Spinal cord (tissue), 9 donors: ENCODE measurements at regions not wholly inside any gene's neighbourhood (a gene's known extent, or its start where the extent isn't known, plus 50 kb on each side); places are given as distances from the start of the nearest gene placed in this dataset.
A peak's percentile ranks its signal among the peaks of the same experiment; 100 is the strongest.

Experiments used
- DNase-seq, 6 donors: peaks; one replicate each; pipeline versions ENCODE4 v3.0.0 to v3.0.0-alpha.2; 2013 to 2015; ENCODE audit warnings: low spot score in 6 of 6, low read depth in 4 of 6
- H3K27ac ChIP-seq: one replicate; pipeline ENCODE4 v1.5.1; 2013; ENCODE audit warnings: low read depth, low read length, control low read depth
- H3K27me3 ChIP-seq: one replicate; pipeline ENCODE4 v1.6.1; 2013; ENCODE audit warnings: low read length; ENCODE audit not compliant: control insufficient read depth, insufficient read depth
- H3K36me3 ChIP-seq: one replicate; pipeline ENCODE4 v1.6.1; 2013; ENCODE audit warnings: low read length; ENCODE audit not compliant: control insufficient read depth, insufficient read depth
- H3K4me1 ChIP-seq: one replicate; pipeline ENCODE4 v1.6.1; 2013; ENCODE audit warnings: low read length; ENCODE audit not compliant: control insufficient read depth, insufficient read depth
- H3K4me3 ChIP-seq: one replicate; pipeline ENCODE4 v1.5.1; 2013; ENCODE audit warnings: low read depth, low read length, control low read depth
- H3K9me3 ChIP-seq: one replicate; pipeline ENCODE4 v1.6.1; 2013; ENCODE audit warnings: low read length; ENCODE audit not compliant: control insufficient read depth, insufficient read depth
- WGBS: methylation state at CpG from one replicate; pipeline ENCODE4 v1.1.5; 2013; ENCODE audit warnings: missing lambda C conversion rate; ENCODE audit not compliant: insufficient coverage; 5-methylcytosine and 5-hydroxymethylcytosine counted together
- donor health status: healthy.

DNA sequence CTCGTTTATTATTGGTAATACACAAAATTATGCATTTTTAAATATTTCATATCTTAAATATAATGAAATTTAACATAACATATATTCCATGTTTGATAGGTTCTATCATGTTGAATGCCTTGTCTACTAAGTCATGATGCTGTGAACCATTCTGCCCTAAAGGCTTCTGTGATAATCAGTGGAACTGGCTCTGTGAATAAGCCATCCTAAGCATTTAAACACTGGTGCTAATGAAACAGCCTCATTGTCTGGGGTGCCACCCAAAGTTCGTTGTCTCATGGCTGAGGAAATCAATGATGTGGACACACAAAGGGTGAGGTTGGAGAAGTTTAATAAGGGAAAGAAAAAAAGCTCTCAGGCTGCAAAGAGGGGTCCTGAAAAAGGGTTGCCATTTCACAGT is 264.7 kb upstream of the ZRANB2 start:
- no peak overlapping the region for H3K27ac ChIP-seq
- peaks cover 2% of the 10 kb centered on the region for H3K9me3 ChIP-seq
- H3K27me3 ChIP-seq, result no peaks in the 10 kb centered on the region
- DNase-seq, result no peak
- H3K36me3 ChIP-seq, result no peaks in the 10 kb centered on the region
- WGBS, result 30% methylated on average over 1 of the region's 2 CpGs
- H3K4me1 ChIP-seq, result no peaks in the 10 kb centered on the region
- no peak overlapping the region for H3K4me3 ChIP-seq

DNA sequence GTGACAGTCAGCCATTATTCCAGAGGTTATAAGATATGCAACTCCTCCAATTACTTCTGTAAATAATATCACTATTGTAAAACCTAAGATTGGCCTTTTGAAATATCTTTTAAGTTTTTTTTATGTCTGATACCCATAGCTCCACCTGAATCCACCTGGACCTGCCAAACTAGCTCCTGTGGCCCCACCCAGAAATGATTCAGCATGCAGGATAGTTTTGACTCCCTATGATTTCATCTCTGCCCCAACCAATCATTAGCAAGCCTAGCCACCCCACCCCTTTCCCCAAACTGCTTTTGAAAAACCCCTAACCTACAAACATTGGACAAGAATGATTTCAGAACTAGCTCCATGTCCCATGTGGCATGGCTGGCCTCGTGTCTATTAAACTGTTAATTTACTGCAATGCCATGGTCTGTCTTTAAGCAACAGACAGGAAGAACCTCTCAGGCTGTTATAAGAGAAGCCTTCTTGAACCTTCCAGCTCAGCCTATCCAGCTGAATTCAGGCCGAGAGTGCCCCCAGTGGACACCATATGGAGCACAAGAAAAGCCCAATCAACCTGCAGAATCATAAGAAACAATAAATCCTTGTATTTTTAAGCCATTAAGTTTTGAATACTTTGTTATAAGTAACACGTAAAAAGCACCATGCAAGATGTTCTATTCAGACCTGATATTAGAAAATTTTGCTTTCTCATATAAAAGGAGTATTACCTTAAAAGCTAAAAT is 263.0 kb upstream of the ZRANB2 start:
- WGBS, result 100% methylated on average over 1 of the region's 3 CpGs
- Histone ChIP-seq H3K9me3 (peaks cover 13% of the 10 kb centered on the region), H3K4me1 (no peaks in the 10 kb centered on the region), H3K27ac (no peak overlapping the region), H3K4me3 (no peak overlapping the region), H3K36me3 (no peaks in the 10 kb centered on the region), H3K27me3 (no peaks in the 10 kb centered on the region)
- no peak for DNase-seq

DNA sequence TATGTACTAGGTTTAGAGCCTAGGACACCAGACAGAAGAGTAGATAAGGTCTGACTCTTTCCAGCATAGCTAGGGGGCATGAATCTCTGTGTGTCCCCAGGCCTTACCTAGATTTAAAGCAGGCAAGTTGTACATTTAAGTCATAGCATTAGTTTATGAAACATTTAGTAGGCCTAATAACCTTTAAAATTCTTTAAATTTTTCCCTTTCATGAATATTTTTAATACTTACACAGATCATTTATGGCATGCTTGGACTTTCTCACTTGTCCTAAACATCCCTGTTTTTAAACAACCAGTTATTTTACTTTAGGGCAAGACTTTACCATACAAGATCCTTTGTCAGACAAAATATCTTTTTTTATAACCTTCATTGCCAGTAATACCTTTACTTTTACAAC is 258.4 kb upstream of the ZRANB2 start:
- H3K36me3 ChIP-seq, result no peaks in the 10 kb centered on the region
- no peak overlapping the region for H3K27ac ChIP-seq
- no peaks in the 10 kb centered on the region for H3K27me3 ChIP-seq
- no peak for DNase-seq
- H3K4me3 ChIP-seq, result no peak overlapping the region
- H3K4me1 ChIP-seq, result no peaks in the 10 kb centered on the region
- H3K9me3 ChIP-seq, result peaks cover 14% of the 10 kb centered on the region

DNA sequence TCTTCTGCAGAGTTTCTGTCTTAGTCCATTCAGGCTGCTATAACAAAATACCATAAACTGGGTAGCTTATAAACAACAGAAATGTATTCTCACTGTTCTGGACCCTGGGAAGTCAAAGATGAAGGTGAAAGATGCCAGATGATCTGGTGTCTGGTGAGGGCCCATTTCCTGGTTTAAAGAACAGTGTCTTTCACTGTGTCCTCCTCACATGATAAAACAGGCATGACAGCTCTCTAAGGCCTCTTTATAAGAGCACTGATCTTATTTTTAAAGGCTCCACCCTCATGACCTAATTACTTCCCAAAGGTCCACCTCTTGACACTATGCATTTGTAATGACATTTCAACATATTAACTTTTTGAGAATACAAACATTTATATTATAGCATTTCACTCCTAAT is 250.2 kb upstream of the ZRANB2 start:
- no peaks in the 10 kb centered on the region for H3K36me3 ChIP-seq
- H3K27ac ChIP-seq, result no peak overlapping the region
- no peak overlapping the region for H3K4me3 ChIP-seq
- DNase-seq, result no peak
- no peaks in the 10 kb centered on the region for H3K9me3 ChIP-seq
- H3K4me1 ChIP-seq, result no peaks in the 10 kb centered on the region
- H3K27me3 ChIP-seq, result no peaks in the 10 kb centered on the region

DNA sequence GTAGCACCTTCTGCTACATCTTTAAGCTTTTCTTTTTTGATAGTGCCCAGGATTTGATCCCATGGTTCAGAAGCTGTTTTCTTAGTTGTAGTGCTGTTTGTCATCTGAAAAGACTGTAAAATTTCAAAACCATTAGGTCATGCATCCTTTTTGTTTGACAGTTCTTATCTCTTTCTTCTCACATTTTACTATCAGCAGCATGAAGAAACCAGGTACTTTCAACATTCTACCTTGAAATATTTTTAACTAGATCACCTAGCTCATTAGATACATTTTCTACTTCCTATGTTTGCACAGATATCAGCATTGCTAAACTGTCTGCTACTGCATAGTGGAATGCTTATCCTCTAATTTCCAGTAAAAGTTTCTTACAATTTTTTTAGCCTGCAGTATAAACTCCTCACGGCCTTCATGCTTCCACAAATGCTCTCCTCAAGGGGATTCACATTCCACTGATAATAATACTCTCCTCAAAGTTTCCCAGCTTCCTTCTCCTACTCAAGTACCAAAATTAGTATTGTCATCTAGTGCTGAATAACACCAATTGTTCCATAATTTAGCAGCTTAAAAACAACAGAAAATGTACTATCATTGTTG is 243.9 kb upstream of the ZRANB2 start:
- H3K4me1 ChIP-seq, result no peaks in the 10 kb centered on the region
- H3K9me3 ChIP-seq, result peaks cover 4% of the 10 kb centered on the region
- H3K27me3 ChIP-seq, result no peaks in the 10 kb centered on the region
- no peaks in the 10 kb centered on the region for H3K36me3 ChIP-seq
- 71% methylated on average over 1 of the region's 1 CpG for WGBS
- no peak for DNase-seq
- H3K4me3 ChIP-seq, result no peak overlapping the region
- no peak overlapping the region for H3K27ac ChIP-seq

DNA sequence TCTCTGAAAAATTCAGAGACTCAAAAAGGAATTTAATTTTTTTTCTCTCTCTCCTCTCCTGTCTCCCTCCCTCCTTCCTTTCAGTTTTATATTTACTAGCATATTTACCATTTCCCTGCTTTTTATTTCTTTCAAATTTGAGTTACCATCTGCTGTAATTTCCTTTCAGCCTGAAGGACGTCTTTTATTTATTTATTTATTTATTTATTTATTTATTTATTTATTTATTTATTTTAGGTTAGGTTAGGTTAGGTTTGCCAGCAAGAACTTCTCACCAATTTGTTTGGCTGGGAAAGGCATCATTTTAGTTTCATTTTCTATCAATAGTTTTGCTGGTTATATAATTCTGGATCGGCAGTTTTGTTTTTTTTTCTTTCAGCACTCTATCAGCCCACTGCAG is 231.7 kb upstream of the ZRANB2 start:
- Histone ChIP-seq H3K27me3 (no peaks in the 10 kb centered on the region), H3K4me3 (no peak overlapping the region), H3K36me3 (no peaks in the 10 kb centered on the region), H3K4me1 (no peaks in the 10 kb centered on the region), H3K9me3 (no peaks in the 10 kb centered on the region), H3K27ac (no peak overlapping the region)
- no CpG with 5 or more reads among the region's 2 CpGs for WGBS
- no peak for DNase-seq

DNA sequence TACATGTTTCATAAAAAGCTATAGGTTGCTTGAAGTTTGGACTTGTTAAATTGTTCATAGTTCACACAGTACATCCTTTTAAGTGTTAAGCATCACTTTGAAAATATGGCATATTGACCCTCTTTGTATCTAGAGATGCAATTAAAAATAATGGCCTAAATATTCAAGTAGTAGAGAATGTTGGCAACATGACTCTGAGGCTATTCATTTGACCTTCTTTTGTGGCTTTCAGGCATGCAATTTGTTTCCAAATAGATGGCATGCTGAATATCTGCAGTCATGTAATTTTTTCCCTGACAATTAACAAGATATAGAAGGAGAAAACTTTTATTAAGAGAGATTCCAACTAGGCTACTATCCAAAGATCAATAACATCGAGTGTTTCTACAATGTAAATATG is 230.5 kb upstream of the ZRANB2 start:
- H3K36me3 ChIP-seq, result no peaks in the 10 kb centered on the region
- H3K27ac ChIP-seq, result no peak overlapping the region
- H3K4me3 ChIP-seq, result no peak overlapping the region
- no peaks in the 10 kb centered on the region for H3K9me3 ChIP-seq
- no CpG with 5 or more reads among the region's 1 CpG for WGBS
- no peaks in the 10 kb centered on the region for H3K4me1 ChIP-seq
- no peaks in the 10 kb centered on the region for H3K27me3 ChIP-seq
- no peak for DNase-seq

DNA sequence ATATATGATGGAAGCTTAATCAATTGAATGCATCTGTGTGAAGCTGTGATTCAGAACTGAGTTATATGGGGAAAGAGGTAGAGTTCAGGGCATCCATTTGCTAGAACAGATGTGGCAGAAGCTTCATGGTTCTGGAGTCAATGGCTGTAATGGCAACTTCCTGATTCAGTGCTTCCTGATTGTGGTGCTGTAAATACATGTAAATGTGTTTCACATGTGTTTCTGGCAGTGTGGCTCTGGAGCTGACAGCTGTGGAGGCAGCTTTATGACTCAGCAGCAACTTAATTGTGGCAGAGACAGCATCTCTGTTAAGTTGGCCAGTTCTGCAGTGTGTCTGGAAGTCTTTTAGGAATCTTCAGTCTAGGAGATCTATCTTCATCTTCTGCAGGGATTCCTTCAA is 226.6 kb upstream of the ZRANB2 start:
- Histone ChIP-seq H3K27me3 (no peaks in the 10 kb centered on the region), H3K4me1 (no peaks in the 10 kb centered on the region), H3K27ac (no peak overlapping the region), H3K36me3 (no peaks in the 10 kb centered on the region), H3K4me3 (no peak overlapping the region), H3K9me3 (no peaks in the 10 kb centered on the region)
- peak in 1 of 6 donors; percentile 32 for DNase-seq

DNA sequence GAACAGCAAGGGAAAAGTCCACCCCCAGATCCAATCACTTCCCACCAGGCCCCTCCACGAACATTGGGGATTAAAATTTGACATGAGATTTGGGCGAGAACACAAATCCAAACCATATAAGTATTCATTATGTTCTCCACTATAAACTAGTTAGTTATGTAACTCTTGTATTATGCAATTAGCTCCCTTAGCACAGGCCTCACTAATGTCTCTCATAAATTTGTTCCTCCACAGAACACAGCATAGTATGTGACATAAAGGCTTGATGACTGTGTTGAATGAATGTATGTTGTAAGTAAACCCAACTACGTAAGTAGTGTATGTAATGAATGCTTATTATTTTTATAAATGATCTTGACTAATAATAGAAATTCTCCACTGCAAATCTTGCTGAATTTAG is 223.3 kb upstream of the ZRANB2 start:
- H3K27ac ChIP-seq, result no peak overlapping the region
- H3K4me3 ChIP-seq, result no peak overlapping the region
- H3K4me1 ChIP-seq, result no peaks in the 10 kb centered on the region
- H3K36me3 ChIP-seq, result no peaks in the 10 kb centered on the region
- WGBS, result no CpG with 5 or more reads among the region's 3 CpGs
- no peaks in the 10 kb centered on the region for H3K9me3 ChIP-seq
- no peak for DNase-seq
- no peaks in the 10 kb centered on the region for H3K27me3 ChIP-seq

DNA sequence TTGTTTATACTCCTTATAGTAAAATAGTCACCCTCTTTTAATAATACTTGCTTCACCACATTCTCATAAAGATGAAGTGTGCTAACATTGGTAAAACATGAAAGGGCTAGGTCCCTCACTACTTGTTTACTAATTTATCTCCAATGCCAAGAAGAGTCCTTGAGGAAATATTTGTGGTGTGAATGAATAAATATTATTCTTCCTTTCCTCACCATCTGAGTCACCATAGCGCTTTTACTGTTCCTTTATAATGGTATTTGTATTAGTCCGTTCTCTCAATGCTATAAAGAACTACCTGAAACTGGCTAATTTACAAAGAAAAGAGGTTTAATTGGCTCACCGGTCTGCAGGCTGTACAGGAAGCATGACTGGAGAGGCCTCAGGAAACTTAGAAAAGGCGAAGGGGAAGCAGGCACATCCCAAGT is 222.8 kb upstream of the ZRANB2 start:
- H3K36me3 ChIP-seq, result no peaks in the 10 kb centered on the region
- DNase-seq, result no peak
- no peaks in the 10 kb centered on the region for H3K27me3 ChIP-seq
- H3K9me3 ChIP-seq, result no peaks in the 10 kb centered on the region
- no CpG with 5 or more reads among the region's 4 CpGs for WGBS
- H3K27ac ChIP-seq, result no peak overlapping the region
- no peak overlapping the region for H3K4me3 ChIP-seq
- no peaks in the 10 kb centered on the region for H3K4me1 ChIP-seq
